ENCODE measurements at regions not wholly inside any gene's neighbourhood (a gene's known extent, or its start where the extent isn't known, plus 50 kb on each side); places are given as distances from the start of the nearest gene placed in this dataset.

GRCh38 chr5:120098902-120099535 lies 365.1 kb upstream of the PRR16 start:
- Histone ChIP-seq H3K27me3 (no peaks in the 10 kb centered on the region), H3K4me1 (no peaks in the 10 kb centered on the region), H3K4me3 (no peak overlapping the region), H3K27ac (no peak overlapping the region), H3K36me3 (ENCODE audit: low read depth, missing control alignments) (no peaks in the 10 kb centered on the region), H3K9me3 (no peaks in the 10 kb centered on the region)
- DNase-seq: no peak
- intact Hi-C loops (cut with DNase I; ENCODE audit: low total_unique reads): no loop called here
- 80 to 83% methylated on average over 5 of the region's 5 CpGs for WGBS, 2 donors
- TF ChIP-seq POLR2A (IDR thresholded peaks at IDR 0.05) (no peak), CTCF (IDR thresholded peaks at IDR 0.05) (no peak)

- intact Hi-C loops (cut with DNase I; ENCODE audit: low total_unique reads): no loop called here
- no peak for DNase-seq
- TF ChIP-seq CTCF (IDR thresholded peaks at IDR 0.05) (no peak), POLR2A (IDR thresholded peaks at IDR 0.05) (no peak)
- Histone ChIP-seq H3K9me3 (no peaks in the 10 kb centered on the region), H3K36me3 (ENCODE audit: low read depth, missing control alignments) (no peaks in the 10 kb centered on the region), H3K4me3 (no peak overlapping the region), H3K27me3 (no peaks in the 10 kb centered on the region), H3K4me1 (no peaks in the 10 kb centered on the region), H3K27ac (no peak overlapping the region)
These were observed 362.3 kb upstream of the PRR16 start for GRCh38 chr5:120101771-120102170.

GRCh38 chr5:120103495-120103894 lies 360.6 kb upstream of the PRR16 start:
- Histone ChIP-seq H3K4me1 (no peaks in the 10 kb centered on the region), H3K27me3 (no peaks in the 10 kb centered on the region), H3K4me3 (no peak overlapping the region), H3K27ac (no peak overlapping the region), H3K36me3 (ENCODE audit: low read depth, missing control alignments) (no peaks in the 10 kb centered on the region), H3K9me3 (no peaks in the 10 kb centered on the region)
- TF ChIP-seq POLR2A (IDR thresholded peaks at IDR 0.05) (no peak), CTCF (IDR thresholded peaks at IDR 0.05) (no peak)
- intact Hi-C loops (cut with DNase I; ENCODE audit: low total_unique reads): no loop called here
- DNase-seq: no peak
- whole genome bisulfite sequencing, 2 donors: 66 to 74% methylated on average over 2 of the region's 2 CpGs

- no peaks in the 10 kb centered on the region for H3K27me3 ChIP-seq
- TF ChIP-seq POLR2A (IDR thresholded peaks at IDR 0.05): no peak
- no peak for TF ChIP-seq CTCF (IDR thresholded peaks at IDR 0.05)
- no peak for DNase-seq
- H3K27ac ChIP-seq: no peak overlapping the region
- no peak overlapping the region for H3K4me3 ChIP-seq
- intact Hi-C loops (cut with DNase I; ENCODE audit: low total_unique reads): no loop called here
- H3K36me3 ChIP-seq (ENCODE audit: low read depth, missing control alignments): no peaks in the 10 kb centered on the region
- 75 to 88% methylated on average over 1 of the region's 1 CpG for WGBS, 2 donors
- no peaks in the 10 kb centered on the region for H3K4me1 ChIP-seq
- no peaks in the 10 kb centered on the region for H3K9me3 ChIP-seq
These were observed 357.1 kb upstream of the PRR16 start for GRCh38 chr5:120106912-120107525.
